GM12891 (cell line): ENCODE measurements at regions not wholly inside any gene's neighbourhood (a gene's known extent, or its start where the extent isn't known, plus 50 kb on each side); places are given as distances from the start of the nearest gene placed in this dataset.

ENCODE experiments used
- POLR2A ChIP-seq: IDR thresholded peaks from 2 replicates; pipeline ENCODE4 v1.6.1; 2011; ENCODE audit warnings: low read depth, low read length, control low read depth
- POLR2AphosphoS5 ChIP-seq: IDR thresholded peaks from 2 replicates; pipeline ENCODE4 v1.6.1; 2011; ENCODE audit warnings: low read depth, low read length, control low read depth
- SPI1 ChIP-seq: IDR thresholded peaks from 2 replicates; pipeline ENCODE4 v1.6.1; 2011; ENCODE audit warnings: low read depth, low read length, control low read depth
- TAF1 ChIP-seq: IDR thresholded peaks from 2 replicates; pipeline ENCODE4 v1.6.1; 2011; ENCODE audit warnings: low read depth, low read length, control low read depth

- TF ChIP-seq SPI1, result no peak
- TF ChIP-seq POLR2AphosphoS5, result no peak
- TF ChIP-seq POLR2A, result no peak
- TF ChIP-seq TAF1, result no peak
Observed at GRCh38 chr7:123293710-123294109, 93.9 kb upstream of the SLC13A1 start.
